MM.1S (cell line): ENCODE measurements at regions not wholly inside any gene's neighbourhood (a gene's known extent, or its start where the extent isn't known, plus 50 kb on each side); places are given as distances from the start of the nearest gene placed in this dataset.

ENCODE experiments used
- EZH2 ChIP-seq: fragments of 300-600 bp; sonication (generic); optimal IDR thresholded peaks from 2 replicates; pipeline ENCODE3; 2017; ENCODE audit warnings: low read depth, mild to moderate bottlenecking, antibody characterized with exemption, low read length, mixed read lengths
- EZH2phosphoT487 ChIP-seq: fragments of 300-600 bp; sonication (generic); IDR thresholded peaks from 2 replicates; pipeline ENCODE4 v1.6.1; 2018; ENCODE audit warnings: antibody characterized with exemption, low read length
- TF ChIP-seq, protein P1 (sequence below): fragments of 300-600 bp; sonication (generic); IDR thresholded peaks from 2 replicates; pipeline ENCODE4 v1.5.1; 2016; ENCODE audit warnings: antibody characterized with exemption, low read length, mixed read lengths

DNA sequence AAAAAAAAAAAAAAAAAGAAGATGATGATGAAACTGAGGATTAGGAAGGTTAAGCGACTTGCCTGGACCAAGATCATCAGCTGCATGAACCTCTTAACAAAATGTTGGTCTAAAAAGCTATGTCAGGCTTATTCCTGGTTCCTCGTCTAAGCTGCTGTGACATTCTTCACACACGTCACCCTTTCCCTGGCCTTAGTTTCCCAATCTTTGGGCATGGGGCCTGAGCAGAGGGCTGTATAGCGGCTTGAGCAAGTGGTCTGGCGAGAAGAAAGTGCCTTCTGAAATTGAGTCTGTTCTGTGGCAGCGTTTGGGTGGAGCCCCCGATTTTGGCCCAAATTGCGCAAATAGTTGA is 58.7 kb upstream of the CCND2 start:
- TF ChIP-seq EZH2phosphoT487 (no peak), EZH2 (no peak)
- TF ChIP-seq, protein P1, sequence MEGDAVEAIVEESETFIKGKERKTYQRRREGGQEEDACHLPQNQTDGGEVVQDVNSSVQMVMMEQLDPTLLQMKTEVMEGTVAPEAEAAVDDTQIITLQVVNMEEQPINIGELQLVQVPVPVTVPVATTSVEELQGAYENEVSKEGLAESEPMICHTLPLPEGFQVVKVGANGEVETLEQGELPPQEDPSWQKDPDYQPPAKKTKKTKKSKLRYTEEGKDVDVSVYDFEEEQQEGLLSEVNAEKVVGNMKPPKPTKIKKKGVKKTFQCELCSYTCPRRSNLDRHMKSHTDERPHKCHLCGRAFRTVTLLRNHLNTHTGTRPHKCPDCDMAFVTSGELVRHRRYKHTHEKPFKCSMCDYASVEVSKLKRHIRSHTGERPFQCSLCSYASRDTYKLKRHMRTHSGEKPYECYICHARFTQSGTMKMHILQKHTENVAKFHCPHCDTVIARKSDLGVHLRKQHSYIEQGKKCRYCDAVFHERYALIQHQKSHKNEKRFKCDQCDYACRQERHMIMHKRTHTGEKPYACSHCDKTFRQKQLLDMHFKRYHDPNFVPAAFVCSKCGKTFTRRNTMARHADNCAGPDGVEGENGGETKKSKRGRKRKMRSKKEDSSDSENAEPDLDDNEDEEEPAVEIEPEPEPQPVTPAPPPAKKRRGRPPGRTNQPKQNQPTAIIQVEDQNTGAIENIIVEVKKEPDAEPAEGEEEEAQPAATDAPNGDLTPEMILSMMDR: no peak
